DMS153 (cell line): ENCODE measurements at regions not wholly inside any gene's neighbourhood (a gene's known extent, or its start where the extent isn't known, plus 50 kb on each side); places are given as distances from the start of the nearest gene placed in this dataset.

Experiments used
- DNase-seq: peaks from one replicate; lab custom pipeline; 2025; lab: John Stamatoyannopoulos, UW

DNA sequence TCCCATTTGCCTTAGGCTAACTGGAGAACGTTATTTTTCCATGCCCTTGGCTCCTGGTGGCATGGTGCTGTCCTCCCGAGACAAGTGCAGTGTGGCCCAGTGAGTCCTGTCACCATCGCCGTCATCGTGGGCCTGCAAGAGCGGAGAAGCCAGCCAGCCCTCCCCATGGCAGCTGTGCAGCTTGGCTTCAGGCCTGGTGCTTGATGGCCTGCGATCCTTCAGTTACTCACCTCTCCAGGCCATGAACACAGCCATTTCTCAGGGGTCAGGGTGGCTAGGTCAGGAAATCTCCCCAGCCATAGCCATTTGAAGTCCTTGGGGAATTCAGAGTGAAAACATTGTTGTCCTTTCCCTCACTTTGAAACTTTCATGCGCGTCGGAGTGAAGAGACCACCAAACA is 189.0 kb upstream of the RGMA start:
- DNase-seq, result no peak

DNA sequence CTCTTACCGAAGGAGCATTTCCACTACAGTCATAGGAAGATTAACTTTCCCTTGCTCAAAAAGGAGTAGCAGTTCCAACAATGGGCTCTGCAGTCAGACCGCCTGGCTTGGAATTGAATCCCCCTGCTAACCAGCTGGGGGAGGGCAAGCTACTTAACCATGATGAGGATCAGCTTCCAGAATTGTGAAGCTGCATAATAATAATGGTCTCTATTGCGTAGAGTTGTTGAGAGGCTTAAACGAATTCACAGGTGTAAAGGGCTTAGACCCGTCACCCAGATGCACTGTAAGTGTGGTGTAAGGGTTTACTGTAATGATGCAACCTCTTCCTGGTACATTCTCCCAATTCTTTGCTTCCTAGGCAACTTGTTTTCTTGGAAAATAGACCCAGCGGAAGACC is 185.2 kb upstream of the RGMA start:
- DNase-seq, result no peak

DNA sequence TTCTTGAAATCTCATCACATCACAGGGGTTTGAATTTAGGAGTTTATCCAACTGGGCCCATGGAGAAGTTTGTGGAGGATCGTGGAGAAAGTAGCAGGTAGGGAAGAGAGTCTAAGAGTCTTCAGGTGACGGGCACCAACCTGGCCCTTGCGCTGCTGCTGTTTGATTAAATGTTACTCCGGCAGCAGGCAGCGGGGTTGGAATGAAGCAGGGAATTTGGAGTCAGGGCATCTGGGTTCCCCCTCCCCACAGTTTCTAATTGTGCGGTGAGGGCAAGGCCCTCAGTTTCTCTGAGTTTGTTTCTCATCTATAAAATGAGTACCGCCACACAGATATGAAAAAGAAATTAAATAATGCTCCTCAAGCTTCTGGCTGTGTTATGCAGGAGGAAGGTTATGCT is 182.9 kb upstream of the RGMA start:
- no peak for DNase-seq

DNA sequence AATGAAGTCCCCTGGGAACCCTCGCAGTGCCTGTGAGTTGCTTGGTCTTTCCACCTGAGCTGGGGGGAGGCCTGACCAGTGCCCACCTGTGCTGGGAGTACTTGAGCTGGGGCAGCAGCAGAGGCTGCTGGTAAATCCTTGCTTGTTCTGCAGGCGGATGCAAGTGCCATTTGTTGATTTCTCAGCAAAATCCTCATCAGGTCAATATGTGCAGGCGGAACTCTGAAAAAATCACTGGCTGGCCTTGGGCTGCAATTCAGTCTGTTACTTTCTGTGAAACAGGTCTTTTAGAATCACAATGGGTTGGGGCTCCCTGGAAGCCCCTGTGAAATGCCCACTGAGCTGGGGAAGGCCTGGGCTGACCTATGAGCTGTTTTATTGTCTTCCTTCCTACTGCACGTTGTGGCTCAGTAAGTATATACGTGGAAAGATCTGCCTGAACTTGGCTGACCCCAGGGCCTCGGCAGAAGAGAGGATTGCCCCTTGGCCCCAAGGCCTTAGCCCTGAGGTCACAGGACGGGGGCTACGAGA is 182.0 kb upstream of the RGMA start:
- DNase-seq, result no peak

DNA sequence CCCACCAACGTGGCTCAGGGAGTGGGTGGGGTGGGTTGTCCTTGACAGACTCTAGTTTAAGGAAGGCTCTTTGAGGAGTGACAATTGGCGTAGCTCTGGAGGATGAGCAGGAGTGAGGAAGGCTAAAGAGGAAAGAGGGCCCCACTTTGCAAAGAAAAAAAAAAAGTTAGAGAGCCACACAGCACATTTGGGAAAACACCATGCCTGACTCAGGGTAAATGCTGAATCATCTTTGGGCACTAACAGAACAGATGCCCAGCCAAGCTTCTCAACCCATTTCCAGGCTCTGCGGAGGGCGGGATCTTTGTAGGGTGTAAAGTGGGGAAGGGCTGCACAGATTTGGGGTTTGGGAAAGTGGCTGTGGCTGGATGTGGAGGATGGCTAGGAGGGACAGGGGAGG is 179.1 kb upstream of the RGMA start:
- no peak for DNase-seq

DNA sequence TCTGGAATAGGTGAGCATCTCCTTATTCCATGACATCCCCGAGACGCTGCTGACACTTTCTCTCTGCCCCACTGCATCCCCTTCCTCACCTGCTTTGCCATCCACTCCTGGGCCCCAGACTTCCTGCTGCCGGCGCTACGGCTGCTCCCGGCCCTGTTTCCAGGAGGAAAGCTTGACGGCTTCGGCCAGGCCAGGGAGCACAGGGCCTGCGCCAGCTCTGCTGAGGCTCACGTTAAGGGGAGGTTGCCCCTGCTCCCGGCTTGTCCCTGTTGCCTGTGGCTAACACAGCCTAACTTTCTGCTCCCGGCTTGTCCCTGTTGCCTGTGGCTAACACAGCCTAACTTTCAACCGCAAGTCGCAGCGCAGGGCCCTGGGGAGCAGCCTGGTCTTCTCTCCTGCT is 177.3 kb upstream of the RGMA start:
- no peak for DNase-seq

DNA sequence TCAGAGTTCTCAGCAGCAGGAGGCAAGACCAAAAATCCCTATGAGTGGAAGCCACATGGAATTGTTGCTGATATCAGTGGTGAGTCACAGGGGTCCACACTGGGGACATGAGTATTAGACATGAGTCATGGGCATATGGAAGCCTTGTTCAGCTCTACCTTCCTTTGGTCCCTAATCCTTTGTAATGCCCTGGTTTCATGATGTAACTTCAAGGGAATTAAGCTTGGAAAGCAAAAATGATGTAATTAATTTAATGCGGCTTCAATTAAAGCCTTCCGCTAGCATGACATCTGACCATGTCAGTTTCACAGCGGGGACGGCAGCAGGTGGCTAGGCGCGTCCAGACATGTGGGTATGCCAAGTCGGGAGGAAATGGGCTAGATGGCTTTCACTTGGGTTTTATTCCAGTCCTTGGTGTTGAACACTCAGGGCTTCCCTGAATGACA is 176.1 kb upstream of the RGMA start:
- peak; percentile 41 for DNase-seq

DNA sequence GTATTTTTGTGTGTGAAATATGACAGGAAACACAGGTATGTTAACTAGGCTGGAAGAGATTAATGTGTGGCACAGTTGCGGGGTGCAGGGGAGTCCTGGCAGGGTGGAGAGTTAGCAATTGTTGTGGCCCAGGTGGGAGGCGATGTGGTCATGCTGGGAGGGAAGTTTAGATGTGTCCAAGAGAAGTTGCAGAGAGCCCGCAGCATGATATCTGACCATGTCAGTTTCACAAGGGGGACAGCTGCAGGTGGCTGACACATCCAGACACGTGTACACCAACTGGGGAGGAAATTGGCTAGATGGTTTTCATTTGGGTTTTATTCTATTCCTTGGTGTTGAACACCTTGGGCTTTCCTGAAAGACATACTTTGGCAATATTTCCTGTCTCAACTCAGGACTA is 172.8 kb upstream of the RGMA start:
- no peak for DNase-seq

DNA sequence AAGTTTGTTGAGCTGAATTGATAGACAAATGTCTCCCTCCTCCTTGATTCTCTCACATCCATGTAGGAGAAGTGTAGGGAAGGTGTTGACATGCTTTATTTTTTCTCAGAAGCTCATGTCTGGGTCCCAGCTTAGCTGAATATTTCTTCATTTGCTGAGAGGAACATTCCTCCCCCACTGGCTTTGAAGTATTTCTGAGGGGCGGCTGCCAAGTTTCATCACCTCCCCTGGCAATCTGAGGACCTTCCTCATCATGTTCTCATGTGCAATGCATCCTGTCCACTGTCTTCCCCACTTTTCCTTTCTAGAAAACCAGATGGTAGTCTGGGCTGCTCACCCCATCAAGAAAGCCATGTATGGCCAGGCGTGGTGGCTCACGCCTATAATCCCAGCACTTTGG is 168.9 kb upstream of the RGMA start:
- DNase-seq, result no peak

DNA sequence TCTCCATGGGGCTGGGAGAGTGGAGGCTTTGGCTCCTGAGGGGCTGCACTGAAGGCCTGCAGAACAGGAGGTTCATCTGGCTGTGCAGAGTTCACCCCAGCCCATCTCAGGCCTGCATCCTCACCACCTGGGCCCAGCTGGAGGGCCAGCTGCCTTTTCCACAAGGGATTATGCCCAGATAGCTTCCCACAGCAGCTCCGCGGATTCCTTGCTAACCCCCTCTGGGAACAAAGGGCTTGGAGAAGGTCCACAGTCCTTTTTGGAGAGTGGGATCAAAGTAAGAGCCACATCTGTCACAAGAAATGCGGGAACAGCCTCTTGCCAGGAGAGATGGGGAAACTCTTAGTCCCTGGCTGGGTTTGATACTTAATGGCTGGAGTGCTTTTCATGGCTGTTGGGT is 164.7 kb upstream of the RGMA start:
- no peak for DNase-seq

DNA sequence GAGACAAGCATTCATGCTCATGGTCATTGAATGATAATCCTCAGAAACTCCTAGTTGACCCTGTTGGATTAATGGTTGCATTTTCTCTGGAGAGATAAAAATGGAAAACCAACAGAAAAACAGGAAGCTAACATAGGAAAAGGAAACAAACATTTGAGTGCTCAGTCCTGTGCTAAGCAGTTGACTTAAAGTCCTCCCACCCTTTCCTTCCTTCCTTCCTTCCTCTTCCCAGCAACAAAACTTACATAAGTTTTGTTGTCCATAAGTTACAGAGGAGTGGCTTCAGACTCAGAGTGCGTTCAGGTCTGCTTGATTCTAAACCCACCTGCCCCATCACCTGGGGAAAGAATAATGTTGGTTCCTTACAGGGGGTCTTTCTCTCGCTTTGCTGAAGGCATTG is 163.8 kb upstream of the RGMA start:
- no peak for DNase-seq

DNA sequence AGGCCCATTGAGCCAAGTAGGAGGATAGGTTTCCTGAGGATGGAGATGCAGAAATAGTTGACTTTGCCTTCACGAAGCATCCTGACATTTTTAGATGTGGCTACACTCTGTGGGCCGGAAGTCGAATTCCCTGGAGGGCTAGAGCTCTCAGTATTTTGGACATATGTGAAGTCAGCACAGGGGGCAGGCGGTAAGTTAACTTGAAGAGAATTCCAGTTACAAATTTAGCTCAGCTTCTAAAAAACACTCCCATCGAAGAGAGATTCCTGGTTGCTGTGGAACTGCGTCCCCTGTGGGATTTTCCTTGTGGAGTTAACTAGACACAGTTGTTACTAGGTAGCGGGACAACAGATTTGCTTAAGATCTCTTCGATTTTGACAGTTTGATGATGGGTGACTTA is 161.9 kb upstream of the RGMA start:
- DNase-seq, result no peak

DNA sequence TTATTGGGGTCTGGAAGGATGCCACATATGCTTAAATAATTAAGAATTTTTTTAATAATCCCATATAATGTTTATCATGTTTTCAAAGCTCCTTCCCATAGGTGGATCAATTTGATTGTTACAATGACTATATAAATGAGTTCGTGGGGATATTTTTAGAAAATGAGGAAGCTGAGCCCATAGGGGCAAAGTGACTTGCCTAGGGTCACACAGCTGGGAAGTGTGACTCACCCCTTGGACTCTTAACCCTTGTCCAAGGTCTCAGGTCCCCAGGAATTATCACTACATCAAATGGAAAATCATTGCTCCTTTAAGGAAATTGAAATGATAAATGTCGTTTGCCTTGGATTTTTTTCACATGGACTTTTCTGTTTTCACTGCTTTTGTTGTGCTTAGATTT is 161.2 kb upstream of the RGMA start:
- no peak for DNase-seq

DNA sequence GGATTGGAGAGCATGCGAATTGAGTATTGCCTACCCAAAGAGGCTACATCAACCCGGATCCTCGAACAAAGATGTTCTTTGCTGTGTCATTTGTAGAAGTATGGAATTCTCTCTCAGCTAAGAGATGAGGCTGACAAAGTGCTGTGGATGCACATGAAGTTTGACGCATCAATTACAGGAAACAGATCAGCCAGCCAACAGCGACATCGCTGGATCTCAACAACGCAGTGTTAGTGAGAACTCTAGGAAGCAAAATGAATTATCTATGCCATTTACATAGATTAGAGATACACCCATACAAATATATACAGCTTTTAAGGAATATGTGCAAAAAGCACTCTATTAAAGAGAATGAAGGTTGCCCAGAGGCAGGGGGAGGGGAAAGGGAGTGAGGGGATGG is 160.6 kb upstream of the RGMA start:
- no peak for DNase-seq

DNA sequence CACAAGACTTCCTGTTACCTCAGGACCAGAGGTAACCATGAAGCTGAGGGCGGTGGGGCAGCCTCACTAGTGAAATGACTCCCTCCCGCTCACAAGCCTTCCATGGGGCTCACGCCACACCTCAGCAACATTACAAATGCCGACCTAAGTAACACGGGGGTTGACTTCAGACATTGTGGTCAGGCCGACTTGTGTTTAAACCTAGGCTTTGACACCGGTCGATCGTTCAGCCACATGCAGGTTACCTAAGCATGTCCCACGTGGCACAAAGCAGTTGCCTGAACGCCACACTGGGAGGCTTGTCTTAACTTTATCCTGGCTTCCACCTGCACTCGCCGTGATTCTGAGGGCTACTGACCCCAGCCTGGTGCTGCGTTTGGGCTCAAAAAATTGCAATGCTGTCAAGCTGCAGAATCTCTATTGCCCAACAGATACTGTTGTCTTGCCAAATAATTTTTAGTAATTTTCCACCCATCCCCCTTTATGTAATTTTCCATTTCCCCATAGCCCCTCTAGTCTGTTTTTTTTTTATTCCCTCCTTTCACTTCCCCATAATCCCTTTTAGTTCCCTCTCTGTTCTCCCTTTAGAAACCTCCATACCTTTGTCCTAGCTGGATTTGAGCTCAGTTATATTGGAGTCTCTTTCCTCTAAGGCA is 158.6 kb upstream of the RGMA start:
- no peak for DNase-seq

DNA sequence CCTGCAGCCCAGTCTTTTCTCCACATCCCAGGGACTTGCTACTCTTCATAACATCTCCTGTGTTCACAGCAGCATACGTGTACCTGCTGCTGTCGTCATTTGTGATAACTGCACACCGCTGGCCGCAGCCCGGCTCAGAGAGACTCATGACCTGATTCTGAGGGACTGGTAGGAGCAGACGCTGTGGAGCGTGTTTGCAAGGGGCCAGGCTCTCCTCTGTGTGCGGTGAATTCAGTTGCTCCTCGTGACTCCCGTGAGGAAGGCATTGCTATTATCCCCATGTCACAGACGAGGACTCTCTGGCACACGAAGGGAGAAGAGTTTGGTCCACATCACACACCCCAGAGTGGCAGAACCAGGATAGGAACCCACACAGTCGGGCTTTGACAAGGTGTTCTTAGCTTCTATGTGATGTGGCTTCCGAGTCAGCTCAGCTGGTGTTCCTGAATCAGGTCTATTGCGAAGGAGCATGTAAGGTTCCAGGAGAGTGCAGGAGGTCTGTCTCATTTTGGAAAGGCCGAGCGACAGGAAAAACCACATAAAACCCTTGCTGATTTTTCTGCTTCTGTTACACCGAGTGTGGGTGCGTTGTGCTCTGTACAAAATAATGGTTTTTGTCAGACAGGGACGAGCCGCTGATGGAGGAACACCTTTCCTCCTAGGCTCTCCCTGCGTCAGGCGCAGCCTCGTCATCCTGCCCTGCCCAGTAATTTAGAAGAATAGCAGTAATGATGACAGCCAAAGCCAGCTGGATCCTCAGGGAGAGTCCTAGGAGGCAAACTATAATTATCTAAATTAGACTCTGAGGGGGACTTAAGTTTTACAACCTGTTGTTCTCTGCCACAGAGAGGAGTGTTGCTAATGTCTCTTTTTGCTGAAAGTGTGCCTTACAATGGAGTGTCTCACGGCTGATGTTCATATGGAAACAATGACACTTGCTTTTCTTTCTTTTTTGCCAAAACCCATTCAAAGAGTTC is 157.5 kb upstream of the RGMA start:
- no peak for DNase-seq

DNA sequence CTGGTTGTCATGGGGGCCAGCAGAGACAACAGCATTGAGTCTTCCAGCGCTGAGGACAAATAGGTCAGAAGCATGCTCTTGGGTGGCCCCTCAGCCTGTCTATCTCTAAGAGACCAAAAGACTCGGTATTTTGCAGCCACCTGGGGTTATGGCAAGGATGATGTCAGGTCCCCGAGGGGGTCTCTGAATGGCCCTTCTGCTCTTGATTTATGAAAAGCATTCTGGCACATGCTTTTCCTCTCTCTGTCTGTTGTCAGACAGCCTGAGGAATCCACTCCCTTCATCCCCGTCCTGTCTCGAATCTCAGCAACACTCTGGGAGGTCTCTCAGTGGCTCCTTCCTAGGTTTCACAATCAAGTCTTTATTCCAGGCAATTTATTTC is 156.6 kb upstream of the RGMA start:
- DNase-seq, result no peak

DNA sequence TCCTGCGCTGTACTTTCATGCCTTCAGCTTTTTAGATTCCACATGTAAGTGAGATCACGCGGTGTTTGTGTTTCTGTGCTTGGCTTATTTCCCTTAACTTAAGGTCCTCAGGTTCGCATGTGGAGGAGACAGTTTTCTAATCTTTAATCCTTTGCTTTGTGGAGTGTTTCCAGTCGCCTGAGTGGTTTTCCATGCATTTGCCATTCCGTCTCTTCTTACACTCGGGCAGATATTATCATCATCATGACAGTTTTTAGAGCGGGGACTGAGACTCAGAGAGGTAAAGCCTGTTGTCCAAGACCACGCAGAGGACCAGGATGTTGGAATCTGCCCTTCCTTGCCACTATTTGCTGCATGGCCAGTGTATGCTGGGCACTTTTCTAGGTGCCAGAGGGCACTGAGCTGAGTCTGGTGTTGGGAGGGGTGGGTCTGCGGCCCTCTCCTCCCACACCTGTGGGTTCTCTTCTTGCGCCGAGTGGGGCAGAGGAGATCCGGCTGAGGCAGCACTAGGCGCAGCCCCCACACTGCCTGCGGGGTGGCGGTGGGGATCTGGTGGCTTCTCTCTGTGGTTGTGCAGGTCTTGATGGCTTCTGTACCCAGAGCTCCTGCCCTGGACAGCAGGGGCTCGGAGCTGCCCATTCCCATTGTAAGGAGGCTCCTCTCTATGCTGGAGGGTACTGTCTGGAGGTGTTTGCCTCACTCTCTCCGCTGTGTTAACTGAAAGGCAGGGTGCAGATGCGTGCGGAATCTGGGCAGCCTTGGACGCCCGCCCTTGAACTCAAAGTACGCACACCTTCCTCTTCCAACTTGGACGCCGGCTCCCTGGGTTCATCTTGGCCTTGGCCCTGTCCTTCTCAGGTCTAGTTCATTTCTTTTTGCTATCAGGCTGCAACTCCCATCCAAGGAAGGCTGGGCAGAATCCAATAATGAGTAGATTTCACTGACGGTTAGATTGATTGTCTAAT is 156.0 kb upstream of the RGMA start:
- no peak for DNase-seq

DNA sequence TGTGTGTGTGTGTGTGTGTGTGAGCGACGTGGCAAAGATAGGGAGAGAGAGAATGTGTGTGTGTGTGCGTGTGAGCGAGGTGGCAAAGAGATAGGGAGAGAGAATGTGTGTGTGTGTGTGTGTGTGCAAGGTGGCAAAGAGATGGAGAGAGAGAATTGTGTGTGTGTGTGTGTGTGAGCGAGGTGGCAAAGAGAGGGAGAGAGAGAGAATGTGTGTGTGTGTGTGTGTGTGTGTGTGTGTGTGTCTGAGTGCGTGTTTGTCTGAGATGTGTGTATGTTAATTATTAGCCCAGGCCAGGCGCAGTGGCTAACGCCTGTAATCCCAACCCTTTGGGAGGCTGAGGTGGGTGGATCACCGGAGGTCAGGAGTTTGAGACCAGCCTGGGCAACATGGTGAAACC is 154.6 kb upstream of the RGMA start:
- DNase-seq, result no peak

DNA sequence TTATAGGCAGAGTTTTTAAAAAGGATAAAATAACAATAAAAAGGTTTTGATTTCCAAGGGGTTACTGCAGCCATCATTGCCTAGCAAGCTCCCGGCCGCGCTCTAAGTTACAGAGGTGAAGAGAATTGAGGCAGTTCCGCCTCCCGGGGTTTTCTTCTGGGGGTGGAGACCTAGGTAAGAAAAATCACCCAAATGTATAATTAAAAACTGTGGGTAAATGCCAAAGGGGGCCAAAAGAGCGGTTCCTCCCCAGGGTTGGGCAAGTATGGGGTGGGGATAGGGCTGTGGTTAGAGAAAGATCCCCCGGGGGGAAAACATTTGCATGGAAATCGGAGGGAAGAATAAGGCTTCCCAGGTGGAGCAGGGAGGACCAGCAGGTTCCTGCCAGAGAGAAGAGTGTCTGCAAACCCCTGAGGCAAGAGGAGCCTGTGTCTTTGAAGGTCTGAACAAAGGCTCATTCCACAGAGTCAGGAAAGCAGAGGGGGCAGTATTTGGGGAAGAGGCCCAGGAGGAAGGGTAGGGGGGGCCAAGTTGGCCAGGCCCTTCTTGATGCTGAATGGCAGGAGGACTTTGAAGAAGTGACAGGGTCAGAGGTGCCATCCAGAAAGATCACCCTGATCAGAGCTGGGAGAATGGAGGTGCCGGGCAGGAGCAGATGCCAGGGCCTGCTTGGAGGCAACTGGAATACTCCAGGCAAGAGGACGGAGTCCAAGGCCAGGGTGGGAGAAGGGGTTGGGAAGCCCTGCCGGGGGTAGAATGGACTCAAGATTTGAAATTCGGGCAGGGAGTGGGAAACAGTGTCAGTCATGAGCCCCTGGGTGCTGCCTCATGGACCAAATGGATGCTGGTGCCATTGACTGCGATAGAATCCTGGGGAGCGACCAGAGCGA is 152.9 kb upstream of the RGMA start:
- DNase-seq, result no peak

DNA sequence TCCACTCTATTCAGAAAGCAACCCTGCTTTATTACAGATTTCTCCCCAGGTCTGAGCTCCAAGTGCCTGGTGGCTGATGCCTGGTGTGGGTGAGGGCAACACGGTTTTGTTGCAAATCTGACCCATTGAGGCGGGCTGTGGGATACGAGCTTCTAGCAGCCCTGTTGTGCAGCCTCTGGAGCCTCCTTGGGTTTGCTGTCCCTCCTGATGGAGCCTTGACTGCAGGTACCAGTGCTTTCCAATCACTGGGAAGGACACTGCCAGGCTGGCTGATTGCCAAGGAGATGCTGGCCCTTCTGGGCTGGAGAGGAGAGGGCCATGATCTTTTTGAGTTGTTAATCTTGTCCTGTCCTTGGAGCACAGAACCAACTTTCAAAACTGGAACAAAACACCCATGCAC is 151.0 kb upstream of the RGMA start:
- DNase-seq, result no peak
